Thyroid gland (tissue), 4 donors: ENCODE measurements at regions not wholly inside any gene's neighbourhood (a gene's known extent, or its start where the extent isn't known, plus 50 kb on each side); places are given as distances from the start of the nearest gene placed in this dataset.

Experiments used
- CTCF ChIP-seq, 6 experiments: fragments of 200-600 bp in 3 of 6; fragments of 450-650 bp in 3 of 6; sonication (generic) in 3 of 6; IDR thresholded peaks; one replicate each; pipeline ENCODE4 v1.5.1; 2016 to 2019; ENCODE audit warnings: antibody characterized with exemption in 6 of 6, mild to moderate bottlenecking in 2 of 6, inconsistent platforms in 1 of 6, moderate library complexity in 1 of 6
- POLR2A ChIP-seq, 2 donors: fragments of 450-650 bp; IDR thresholded peaks; one replicate each; pipeline ENCODE4 v1.6.1; 2017; ENCODE audit warnings: antibody characterized with exemption in 2 of 2, mild to moderate bottlenecking in 2 of 2, moderate library complexity in 1 of 2

- TF ChIP-seq CTCF (IDR thresholded peaks at IDR 0.05) (no peak), POLR2A (IDR thresholded peaks at IDR 0.05) (no peak)
These were observed 144.2 kb downstream of the GAS1 start for GRCh38 chr9:86802900-86803673.
